Dendritic cell treated with granulocyte-macrophage colony-stimulating factor and Interleukin-4, amounts not matched to agents 40 ng/mL and 50 ng/mL, for 4 days (primary cell): ENCODE measurements at regions not wholly inside any gene's neighbourhood (a gene's known extent, or its start where the extent isn't known, plus 50 kb on each side); places are given as distances from the start of the nearest gene placed in this dataset.

Source experiments
- H3K27ac Mint-ChIP-seq: one replicate; pipeline ENCODE4 v1.8.0; 2022; ENCODE audit warnings: mild to moderate bottlenecking, mixed read lengths
- H3K27me3 Mint-ChIP-seq: one replicate; pipeline ENCODE4 v1.8.0; 2022; ENCODE audit warnings: mild to moderate bottlenecking, mixed read lengths
- H3K36me3 Mint-ChIP-seq: one replicate; pipeline ENCODE4 v1.8.0; 2022; ENCODE audit warnings: low read depth, mixed read lengths
- H3K4me1 Mint-ChIP-seq: one replicate; pipeline ENCODE4 v1.8.0; 2022; ENCODE audit warnings: low read depth, mixed read lengths
- H3K4me3 Mint-ChIP-seq: one replicate; pipeline ENCODE4 v1.8.0; 2022; ENCODE audit warnings: mild to moderate bottlenecking, moderate library complexity, mixed read lengths
- H3K9me3 Mint-ChIP-seq: one replicate; pipeline ENCODE4 v1.8.0; 2022; ENCODE audit warnings: mixed read lengths
- intact Hi-C: fragments of 100-400 bp; cut with micrococcal nuclease; formaldehyde crosslinking; loops from one replicate; pipeline ENCODE4 v1.15.0; 2022

DNA sequence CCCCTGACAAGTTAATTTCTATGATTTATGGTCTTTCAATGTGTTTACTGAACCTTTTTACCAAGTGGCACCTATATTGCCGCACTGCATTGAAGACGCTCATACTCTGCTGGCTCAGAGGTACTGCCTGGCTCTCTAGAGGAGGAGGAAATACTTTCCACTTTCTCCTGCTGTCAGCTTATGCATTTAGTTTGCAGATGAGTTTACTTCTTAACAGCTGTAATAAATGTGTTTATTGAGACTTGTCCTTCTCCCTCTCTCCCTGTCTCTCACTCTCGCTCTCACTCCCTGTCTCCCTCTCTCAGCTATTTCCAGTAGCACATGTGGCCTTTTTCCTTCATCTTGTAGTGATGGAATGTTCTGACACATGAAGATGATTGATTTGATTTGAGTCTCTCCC, 60.3 kb upstream of the SPATA13 start:
- H3K27ac Mint-ChIP-seq: no peak overlapping the region
- no peaks in the 10 kb centered on the region for H3K36me3 Mint-ChIP-seq
- no peaks in the 10 kb centered on the region for H3K9me3 Mint-ChIP-seq

DNA sequence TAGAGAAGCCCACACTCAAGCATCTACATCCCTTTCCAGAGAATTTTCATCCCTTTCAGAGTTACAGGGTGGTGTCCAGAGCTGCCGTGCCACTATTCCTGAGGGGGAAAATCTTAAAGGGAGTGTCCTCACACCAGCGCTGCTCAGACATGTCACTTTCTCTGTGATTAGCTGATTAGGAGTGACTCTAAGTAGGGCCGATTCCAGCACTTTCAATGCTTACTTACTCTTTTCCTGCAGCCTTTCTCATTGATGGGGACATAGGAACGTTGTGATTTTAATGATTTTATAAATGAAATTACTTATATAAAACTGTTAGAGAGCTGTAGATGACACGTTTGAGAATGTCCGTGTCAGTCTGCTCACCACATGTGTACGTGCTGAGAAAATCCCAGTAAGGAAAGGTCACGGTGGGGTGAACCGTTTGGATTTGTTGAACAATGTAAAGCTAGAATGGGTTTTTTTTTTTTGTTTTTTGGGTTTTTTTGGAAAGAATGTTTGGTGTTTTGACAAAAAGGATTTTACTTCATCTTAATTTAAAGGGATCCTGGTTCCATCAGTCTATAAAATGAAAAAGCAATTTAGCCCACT, 56.6 kb upstream of the SPATA13 start:
- no peaks in the 10 kb centered on the region for H3K4me1 Mint-ChIP-seq
- H3K36me3 Mint-ChIP-seq: no peaks in the 10 kb centered on the region
- H3K27me3 Mint-ChIP-seq: peaks cover 10% of the 10 kb centered on the region

More for the DNA sequence above, 60.3 kb upstream of the SPATA13 start:
- Mint-ChIP-seq H3K4me3 (no peak overlapping the region), H3K27me3 (peaks cover 10% of the 10 kb centered on the region), H3K4me1 (peaks cover 9% of the 10 kb centered on the region)
- intact Hi-C loops: no loop called here

DNA sequence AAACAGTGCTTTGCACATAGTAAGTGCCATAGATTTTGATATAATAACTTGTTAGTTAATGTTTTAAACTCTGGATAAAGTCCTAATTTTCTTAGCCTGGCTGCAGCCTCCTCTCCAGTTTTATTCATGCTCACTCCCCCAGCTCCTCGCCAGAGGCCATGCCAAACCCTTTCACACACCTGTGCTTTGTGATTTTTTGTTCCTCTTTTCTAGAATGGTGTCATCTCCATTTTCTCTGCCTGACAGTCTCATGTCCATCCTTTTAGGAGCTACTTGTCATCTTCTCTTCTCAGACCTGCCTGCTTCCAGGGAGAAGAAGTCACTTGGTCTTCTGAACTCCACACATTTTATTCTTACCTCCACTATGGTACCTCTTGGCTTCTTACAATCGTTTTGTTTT, 55.8 kb upstream of the SPATA13 start:
- peaks cover 6% of the 10 kb centered on the region for H3K27me3 Mint-ChIP-seq
- no peaks in the 10 kb centered on the region for H3K4me1 Mint-ChIP-seq
- H3K36me3 Mint-ChIP-seq: no peaks in the 10 kb centered on the region
- intact Hi-C loops: no loop called here
- no peak overlapping the region for H3K4me3 Mint-ChIP-seq
- H3K27ac Mint-ChIP-seq: no peak overlapping the region
- H3K9me3 Mint-ChIP-seq: no peaks in the 10 kb centered on the region

More for the DNA sequence above, 56.6 kb upstream of the SPATA13 start:
- Mint-ChIP-seq H3K4me3 (no peak overlapping the region), H3K27ac (no peak overlapping the region), H3K9me3 (no peaks in the 10 kb centered on the region)
- intact Hi-C loops: no loop called here

DNA sequence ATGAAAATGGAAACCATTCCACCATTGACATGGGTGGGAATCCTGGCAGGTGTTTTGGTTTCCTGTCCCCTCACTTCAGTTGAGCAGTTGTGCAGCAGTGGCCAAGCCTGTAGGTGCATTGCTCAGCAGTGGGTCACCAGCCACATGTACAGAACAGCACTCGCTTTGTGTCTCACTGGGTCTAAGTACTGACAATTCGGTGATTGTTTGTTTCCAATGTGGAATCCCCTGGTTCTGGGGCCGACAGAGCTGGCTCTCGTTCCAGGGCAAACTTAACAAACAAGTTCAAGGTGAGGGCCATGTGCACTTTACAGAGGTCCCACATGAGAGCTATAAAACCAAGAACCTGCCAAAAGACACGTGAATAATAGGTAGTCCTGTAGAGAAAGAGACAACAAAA, 54.1 kb upstream of the SPATA13 start:
- Mint-ChIP-seq H3K4me1 (no peaks in the 10 kb centered on the region), H3K4me3 (no peak overlapping the region), H3K27me3 (peaks cover 1% of the 10 kb centered on the region), H3K9me3 (no peaks in the 10 kb centered on the region), H3K36me3 (no peaks in the 10 kb centered on the region), H3K27ac (no peak overlapping the region)
- intact Hi-C loops: no loop called here

DNA sequence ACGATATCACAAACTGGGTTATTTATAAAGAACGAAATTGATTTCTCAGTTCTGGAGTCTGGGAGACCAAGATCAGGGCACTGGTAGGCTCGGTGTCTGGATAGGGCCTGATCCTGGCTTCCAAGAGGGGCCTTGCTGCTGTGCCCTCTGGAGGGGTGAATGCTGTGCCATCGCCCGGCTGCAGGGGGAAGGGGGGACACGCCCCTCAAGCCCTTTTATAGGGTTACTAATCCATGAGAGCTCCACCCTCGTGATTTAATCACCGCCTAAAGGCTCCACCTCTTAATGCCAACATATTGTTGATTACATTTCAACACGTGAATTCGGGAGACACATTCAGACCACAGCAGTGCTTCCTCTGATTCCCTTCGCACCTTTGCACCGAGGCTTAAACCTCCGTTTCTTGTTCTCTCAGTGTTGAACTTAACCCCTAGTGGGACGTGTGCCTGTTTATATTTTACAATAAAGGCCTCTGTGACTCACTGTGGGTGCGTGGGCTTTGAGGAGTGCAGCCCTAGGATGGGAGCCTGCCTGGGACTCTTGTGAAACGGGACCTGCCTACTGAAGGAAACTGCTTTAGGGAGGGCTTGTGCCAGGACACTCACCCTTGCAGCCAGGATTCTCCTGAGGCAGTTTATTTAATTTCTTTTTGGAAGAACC, 52.4 kb upstream of the SPATA13 start:
- intact Hi-C loops: no loop called here
- Mint-ChIP-seq H3K27me3 (peaks cover 1% of the 10 kb centered on the region), H3K27ac (no peak overlapping the region), H3K9me3 (no peaks in the 10 kb centered on the region), H3K4me1 (no peaks in the 10 kb centered on the region), H3K4me3 (no peak overlapping the region), H3K36me3 (no peaks in the 10 kb centered on the region)

DNA sequence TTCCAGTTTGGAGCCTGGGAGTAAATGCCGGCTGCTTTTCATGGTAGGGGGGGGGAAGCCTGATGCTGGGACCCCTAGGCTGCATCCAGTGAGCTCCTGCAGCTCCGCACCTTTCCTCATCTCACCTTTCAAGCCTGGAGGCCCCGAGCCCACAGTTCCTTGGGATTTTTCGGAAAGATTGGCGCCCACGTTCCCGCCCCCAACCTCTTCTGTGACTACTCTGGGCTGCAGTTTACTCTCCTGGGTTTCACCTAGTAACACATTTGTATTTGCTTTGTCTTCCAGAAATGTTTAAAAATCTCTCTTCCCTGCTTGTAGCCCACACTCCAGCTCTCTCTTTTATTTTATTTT, 51.9 kb upstream of the SPATA13 start:
- H3K4me1 Mint-ChIP-seq: no peaks in the 10 kb centered on the region
- intact Hi-C loops: no loop called here
- peaks cover 6% of the 10 kb centered on the region for H3K27me3 Mint-ChIP-seq
- no peak overlapping the region for H3K27ac Mint-ChIP-seq
- no peak overlapping the region for H3K4me3 Mint-ChIP-seq
- H3K36me3 Mint-ChIP-seq: no peaks in the 10 kb centered on the region
- no peaks in the 10 kb centered on the region for H3K9me3 Mint-ChIP-seq

DNA sequence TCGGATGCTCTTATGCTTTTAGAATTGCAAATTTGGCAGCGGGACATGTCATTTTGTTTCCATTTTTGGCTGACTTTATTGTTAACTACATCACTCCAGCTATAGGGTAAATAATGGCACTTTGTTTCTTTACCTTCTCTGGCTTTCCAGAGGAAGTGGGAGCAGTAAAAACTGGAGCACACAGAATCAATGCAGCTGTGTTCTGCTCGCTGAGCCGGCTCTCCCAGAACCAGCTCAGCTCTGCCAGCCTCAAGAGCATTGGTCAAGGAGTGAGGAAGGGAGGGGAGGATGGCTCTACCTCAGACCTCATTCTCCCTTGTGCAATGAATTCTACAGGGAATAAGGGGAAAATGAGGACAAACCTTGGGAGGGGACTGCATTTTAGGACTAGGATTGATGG, 50.5 kb upstream of the SPATA13 start:
- no peak overlapping the region for H3K4me3 Mint-ChIP-seq
- peaks cover 6% of the 10 kb centered on the region for H3K27me3 Mint-ChIP-seq
- no peaks in the 10 kb centered on the region for H3K9me3 Mint-ChIP-seq
- no peaks in the 10 kb centered on the region for H3K36me3 Mint-ChIP-seq
- H3K4me1 Mint-ChIP-seq: no peaks in the 10 kb centered on the region
- H3K27ac Mint-ChIP-seq: no peak overlapping the region
- intact Hi-C loops: no loop called here
